GM19397 (cell line): ENCODE measurements at regions not wholly inside any gene's neighbourhood (a gene's known extent, or its start where the extent isn't known, plus 50 kb on each side); places are given as distances from the start of the nearest gene placed in this dataset.

Experiments used
- ATAC-seq: cut with Tn5 transposase; IDR thresholded peaks from one replicate; pipeline ENCODE4 v1.9.1; 2021; ENCODE audit warnings: mild to moderate bottlenecking, moderate library complexity; ENCODE audit not compliant: unreplicated experiment

DNA sequence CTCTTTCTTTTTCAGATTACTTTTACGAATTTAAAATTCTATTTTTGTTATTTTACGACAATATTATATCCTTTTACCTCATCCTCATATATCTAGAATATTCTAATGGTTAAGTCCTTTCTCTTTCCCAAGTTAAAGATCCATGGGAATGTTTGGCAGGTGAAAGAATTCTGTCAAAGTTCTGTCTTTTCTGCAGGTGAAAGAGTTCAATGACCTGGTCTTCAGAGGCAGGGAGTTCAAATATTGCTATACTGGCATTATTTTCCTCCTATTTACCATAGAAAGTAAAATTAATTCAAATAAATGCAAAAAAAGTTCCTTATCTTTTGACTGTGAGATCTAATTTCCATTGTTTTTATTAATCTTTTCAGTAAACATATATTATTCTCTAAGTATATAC is 194.3 kb downstream of the ARL4A start:
- ATAC-seq = no peak

- ATAC-seq = no peak
Observed at GRCh38 chr7:12882710-12883109, 195.3 kb downstream of the ARL4A start.

DNA sequence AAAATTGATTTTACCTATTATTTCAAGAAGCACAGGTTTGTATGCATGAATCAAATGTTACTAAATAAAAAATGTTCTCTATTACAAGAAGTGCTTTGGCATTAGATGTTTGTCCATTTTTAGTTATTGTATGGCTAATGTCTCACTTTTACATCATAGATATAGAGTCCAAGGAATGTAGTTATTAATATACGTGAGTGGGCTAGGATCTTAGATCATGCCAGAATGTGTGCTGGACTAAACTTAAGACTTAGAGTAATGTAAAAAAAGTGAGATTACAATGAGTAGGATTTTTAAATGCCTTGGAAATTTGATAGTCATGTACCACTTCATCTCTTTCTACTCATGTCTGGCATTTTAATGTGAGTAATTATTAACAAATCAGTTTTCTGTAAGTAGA is 196.6 kb downstream of the ARL4A start:
- ATAC-seq = no peak

GRCh38 chr7:12884856-12885440 is 197.5 kb downstream of the ARL4A start:
- ATAC-seq = no peak

- ATAC-seq = no peak
Observed at GRCh38 chr7:12888717-12889116, 201.3 kb downstream of the ARL4A start.

- no peak for ATAC-seq
Observed at GRCh38 chr7:12889391-12889790, 202.0 kb downstream of the ARL4A start.

GRCh38 chr7:12890586-12890985 is 203.2 kb downstream of the ARL4A start:
- ATAC-seq = no peak

- ATAC-seq = no peak
Observed at GRCh38 chr7:12893292-12893691, 205.9 kb downstream of the ARL4A start.

DNA sequence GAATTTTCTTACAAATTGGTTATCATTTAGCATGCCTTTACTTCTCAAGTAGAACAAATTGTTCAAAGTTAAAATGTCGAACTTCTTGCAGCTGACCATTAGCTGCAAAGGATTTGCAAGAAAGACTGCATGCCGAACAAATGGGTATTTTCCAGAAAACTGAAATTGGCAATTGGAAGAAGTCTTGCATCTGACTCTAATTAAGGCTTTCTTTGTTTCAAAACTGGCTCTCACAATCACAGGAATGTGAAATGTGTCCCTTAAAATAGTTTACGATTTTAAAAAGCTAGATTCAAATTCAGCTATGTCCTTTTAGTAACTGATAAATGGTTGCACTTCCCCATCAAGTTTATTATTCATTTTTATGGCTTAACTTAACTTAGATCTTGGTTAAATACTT is 207.9 kb downstream of the ARL4A start:
- ATAC-seq = no peak

DNA sequence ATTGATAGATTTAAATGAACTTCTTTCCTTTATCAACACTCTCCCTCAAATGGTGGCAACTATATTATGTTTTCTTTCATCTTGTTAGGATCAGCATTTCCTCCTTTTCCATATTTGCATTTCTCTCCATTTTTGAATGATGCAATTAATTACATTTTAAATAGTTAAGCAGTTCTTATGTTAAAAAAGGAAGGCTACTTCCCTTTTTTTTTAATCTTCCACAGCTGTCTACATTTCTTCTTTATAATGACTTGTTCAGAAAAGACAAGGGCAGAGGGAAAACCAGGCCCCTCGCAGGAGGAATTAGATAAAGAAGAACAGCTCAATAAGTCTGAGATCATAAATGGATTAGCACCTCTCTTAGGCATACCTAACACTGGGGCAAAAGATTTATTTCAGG is 208.9 kb downstream of the ARL4A start:
- no peak for ATAC-seq

DNA sequence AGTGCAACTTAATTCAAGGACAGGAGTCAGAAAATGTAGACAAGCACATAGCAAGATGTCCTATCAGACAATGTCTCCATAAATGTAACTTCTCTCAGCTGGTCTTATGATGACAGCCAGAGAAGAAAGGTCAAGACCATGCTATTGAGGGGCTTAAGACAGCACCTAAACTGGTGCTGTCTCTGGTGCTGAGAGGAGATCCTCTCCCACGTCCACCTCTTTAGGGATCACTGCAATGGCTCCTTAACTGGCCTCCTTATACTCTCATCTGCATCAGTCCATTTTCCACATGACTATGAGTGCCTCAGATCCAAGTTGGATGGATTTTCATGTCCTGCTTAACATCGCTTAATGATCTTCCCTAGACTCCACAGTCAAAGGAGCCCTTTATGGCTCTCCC is 210.6 kb downstream of the ARL4A start:
- ATAC-seq = no peak

DNA sequence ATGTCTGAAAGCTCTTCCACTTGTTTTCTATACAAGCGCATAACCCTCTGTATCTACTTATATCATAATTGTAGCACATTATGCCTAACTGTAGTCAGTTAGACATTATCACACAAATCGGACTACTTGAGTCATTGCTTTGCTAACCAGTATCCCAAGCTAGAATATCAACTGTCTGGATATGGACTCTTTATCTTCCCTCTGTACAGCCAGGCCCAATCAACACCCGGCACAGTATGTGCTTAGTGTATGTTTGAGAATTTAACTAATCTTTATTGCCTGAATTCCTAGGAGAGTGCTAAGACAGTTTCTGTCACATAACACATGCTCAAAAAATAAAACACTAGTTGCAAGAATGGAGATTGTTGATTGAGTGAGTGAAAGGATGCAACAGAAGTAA is 211.2 kb downstream of the ARL4A start:
- no peak for ATAC-seq

- no peak for ATAC-seq
Observed at GRCh38 chr7:12905671-12906070, 218.2 kb downstream of the ARL4A start.

- no peak for ATAC-seq
Observed at GRCh38 chr7:12907774-12908173, 220.3 kb downstream of the ARL4A start.

- no peak for ATAC-seq
Observed at GRCh38 chr7:12909483-12909882, 222.1 kb downstream of the ARL4A start.

GRCh38 chr7:12911053-12911452 is 223.6 kb downstream of the ARL4A start:
- no peak for ATAC-seq

- no peak for ATAC-seq
Observed at GRCh38 chr7:12913002-12913401, 225.6 kb downstream of the ARL4A start.

GRCh38 chr7:12917801-12918200 is 230.4 kb downstream of the ARL4A start:
- ATAC-seq = no peak

DNA sequence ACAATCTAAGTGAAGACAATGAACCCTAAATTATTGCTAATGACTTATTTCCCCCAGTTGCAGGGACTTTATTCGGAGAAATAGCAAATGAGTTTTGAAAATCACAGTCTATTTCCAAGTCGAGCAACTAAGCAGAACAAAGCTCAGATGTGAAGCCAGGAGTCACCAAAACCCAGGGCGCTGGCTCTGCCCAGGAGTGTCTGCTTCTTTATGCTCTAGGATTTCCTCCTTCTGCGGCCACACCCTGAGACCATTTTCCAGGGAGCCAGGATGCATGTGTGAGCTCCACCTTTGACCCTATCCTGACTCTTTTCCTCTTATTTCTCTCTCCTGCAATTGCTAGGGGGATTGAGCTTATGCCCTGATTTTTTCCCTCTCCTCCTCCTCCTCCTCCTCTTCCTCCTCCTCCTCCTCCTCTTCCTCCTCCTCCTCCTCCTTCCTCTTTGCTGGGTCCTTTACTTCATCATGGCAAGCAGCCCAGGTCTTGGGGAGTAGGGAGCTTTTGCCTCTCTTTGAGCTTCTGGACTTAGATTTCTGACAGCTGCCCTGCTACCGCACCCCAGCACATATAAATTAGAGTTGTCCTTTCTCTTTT is 234.4 kb downstream of the ARL4A start:
- ATAC-seq = no peak

DNA sequence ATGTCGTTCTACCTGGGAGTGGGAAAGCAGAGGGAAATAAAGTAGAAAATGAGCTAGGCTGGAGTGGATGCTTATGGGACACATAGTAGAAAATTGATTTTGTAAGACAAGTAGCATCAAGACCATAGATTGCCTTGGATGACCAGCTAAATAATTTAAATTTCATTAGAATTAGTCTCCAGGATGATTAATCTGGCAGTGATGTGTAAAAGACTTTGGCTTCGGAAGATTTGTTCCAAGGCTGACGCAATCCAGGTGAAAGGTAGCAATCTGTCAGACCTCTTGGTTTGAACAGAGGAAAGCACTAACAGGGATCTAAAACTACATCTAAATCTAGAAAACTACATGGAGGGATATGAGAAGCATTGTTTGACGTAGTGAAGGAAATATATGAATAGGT is 236.5 kb downstream of the ARL4A start:
- ATAC-seq = no peak

GRCh38 chr7:12926206-12926605 is 238.8 kb downstream of the ARL4A start:
- no peak for ATAC-seq

DNA sequence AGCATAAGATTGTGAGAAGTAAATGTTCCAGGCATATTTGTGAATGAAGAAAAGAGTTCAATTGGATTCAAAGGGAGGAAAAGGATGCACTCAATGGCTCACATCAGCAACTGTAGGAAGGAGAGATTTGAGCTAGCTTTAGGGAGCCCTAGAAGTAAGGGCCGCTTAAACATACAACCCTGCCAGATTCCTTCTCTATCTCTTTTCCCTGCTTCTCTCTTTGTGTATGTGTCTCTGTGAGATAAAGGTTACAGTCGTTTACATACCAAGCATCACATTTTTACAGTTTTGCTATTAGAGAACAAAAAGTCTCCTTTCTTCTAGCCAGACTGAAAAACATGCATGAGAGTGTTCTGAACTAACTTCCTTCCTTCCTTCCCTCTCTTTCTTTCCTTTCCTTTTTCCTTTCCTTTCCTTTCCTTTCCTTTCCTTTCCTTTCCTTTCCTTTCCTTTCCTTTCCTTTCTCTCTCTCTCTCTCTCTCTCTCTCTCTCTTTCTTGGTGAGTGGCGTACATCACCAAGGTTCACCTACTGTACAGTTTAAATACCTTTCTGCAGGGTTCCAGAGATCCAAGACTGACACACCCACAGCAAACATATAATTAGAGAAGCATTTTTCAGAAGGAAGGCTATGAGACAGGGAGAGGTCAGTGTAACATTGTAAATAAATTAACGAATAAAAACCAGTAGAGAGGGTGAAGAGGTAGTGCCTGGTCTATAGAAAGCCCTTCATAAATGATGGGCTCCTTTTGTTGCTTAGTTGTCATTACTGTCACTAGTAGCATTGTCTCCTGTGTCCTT is 240.4 kb downstream of the ARL4A start:
- ATAC-seq = no peak
